ENCODE measurements at regions not wholly inside any gene's neighbourhood (a gene's known extent, or its start where the extent isn't known, plus 50 kb on each side); places are given as distances from the start of the nearest gene placed in this dataset.
"Not testable (repeated sequence)": the region's sequence is repeated elsewhere in the genome, so short reads cannot be mapped to it uniquely, and the experiment has no call there.

GRCh38 chr13:86253497-86253896 lies 454.3 kb upstream of the SLITRK6 start:
- H3K27ac ChIP-seq (ENCODE audit: low read length); CTCF ChIA-PET; H3K27me3 ChIP-seq (ENCODE audit: control insufficient read depth, insufficient read depth, low read length); POLR2A ChIA-PET; intact Hi-C loops (cut with micrococcal nuclease; ENCODE audit: unreplicated experiment); H3K9me3 ChIP-seq (ENCODE audit: control insufficient read depth, insufficient read depth, low read depth, low read length); in situ Hi-C loops (cut with HindIII; ENCODE audit: low pct_unique_long_range_greater_than_20kb, low sequenced_read_pairs); BruUV-seq (replicated peaks); H3K4me1 ChIP-seq (ENCODE audit: control insufficient read depth, insufficient read depth, low read length); DNase-seq (ENCODE audit: low read depth, low spot score); H3K4me3 ChIP-seq (ENCODE audit: low read depth in 2 of 2, low read length in 2 of 2); ATAC-seq; H3K36me3 ChIP-seq (ENCODE audit: control insufficient read depth, insufficient read depth, low read length): not testable (repeated sequence)

- intact Hi-C loops (cut with micrococcal nuclease; ENCODE audit: unreplicated experiment); H3K27ac ChIP-seq (ENCODE audit: low read length); in situ Hi-C loops (cut with HindIII; ENCODE audit: low pct_unique_long_range_greater_than_20kb, low sequenced_read_pairs); CTCF ChIA-PET; H3K9me3 ChIP-seq (ENCODE audit: control insufficient read depth, insufficient read depth, low read depth, low read length); DNase-seq (ENCODE audit: low read depth, low spot score); BruUV-seq (replicated peaks); ATAC-seq; H3K36me3 ChIP-seq (ENCODE audit: control insufficient read depth, insufficient read depth, low read length); H3K4me3 ChIP-seq (ENCODE audit: low read depth in 2 of 2, low read length in 2 of 2); H3K27me3 ChIP-seq (ENCODE audit: control insufficient read depth, insufficient read depth, low read length); POLR2A ChIA-PET; H3K4me1 ChIP-seq (ENCODE audit: control insufficient read depth, insufficient read depth, low read length): not testable (repeated sequence)
These were observed 456.6 kb upstream of the SLITRK6 start for GRCh38 chr13:86255820-86256219.

DNA sequence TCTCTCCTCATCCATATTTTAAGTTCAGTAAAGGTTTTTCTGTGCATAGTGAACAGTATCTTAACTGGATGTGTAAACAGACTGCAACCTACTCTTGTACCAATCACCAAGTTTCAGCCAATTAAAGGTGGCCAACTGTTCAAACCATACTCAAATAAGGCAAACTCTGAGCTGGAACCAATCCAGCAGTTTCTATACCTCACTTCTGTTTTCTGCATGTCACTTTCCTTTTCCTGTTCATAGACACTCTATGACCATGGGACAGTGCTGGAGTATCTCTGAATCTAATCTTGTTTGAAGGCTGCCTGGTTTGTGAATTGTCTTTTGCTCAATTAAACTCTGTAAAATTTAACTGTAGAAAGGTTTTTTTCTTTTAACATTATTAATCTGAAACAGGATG lies 470.3 kb upstream of the SLITRK6 start:
- intact Hi-C loops (cut with micrococcal nuclease; ENCODE audit: unreplicated experiment) = no loop called here
- no peak for DNase-seq (ENCODE audit: low read depth, low spot score)
- no peaks in the 10 kb centered on the region for H3K4me1 ChIP-seq (ENCODE audit: control insufficient read depth, insufficient read depth, low read length)
- POLR2A ChIA-PET = no interaction called here
- H3K27ac ChIP-seq (ENCODE audit: low read length) = no peak overlapping the region
- H3K27me3 ChIP-seq (ENCODE audit: control insufficient read depth, insufficient read depth, low read length) = no peaks in the 10 kb centered on the region
- TF ChIP-seq SIN3A (IDR thresholded peaks at IDR 0.05; ENCODE audit: borderline replicate concordance, insufficient read depth, low read depth, low read length) = no peak
- TF ChIP-seq, protein P1, sequence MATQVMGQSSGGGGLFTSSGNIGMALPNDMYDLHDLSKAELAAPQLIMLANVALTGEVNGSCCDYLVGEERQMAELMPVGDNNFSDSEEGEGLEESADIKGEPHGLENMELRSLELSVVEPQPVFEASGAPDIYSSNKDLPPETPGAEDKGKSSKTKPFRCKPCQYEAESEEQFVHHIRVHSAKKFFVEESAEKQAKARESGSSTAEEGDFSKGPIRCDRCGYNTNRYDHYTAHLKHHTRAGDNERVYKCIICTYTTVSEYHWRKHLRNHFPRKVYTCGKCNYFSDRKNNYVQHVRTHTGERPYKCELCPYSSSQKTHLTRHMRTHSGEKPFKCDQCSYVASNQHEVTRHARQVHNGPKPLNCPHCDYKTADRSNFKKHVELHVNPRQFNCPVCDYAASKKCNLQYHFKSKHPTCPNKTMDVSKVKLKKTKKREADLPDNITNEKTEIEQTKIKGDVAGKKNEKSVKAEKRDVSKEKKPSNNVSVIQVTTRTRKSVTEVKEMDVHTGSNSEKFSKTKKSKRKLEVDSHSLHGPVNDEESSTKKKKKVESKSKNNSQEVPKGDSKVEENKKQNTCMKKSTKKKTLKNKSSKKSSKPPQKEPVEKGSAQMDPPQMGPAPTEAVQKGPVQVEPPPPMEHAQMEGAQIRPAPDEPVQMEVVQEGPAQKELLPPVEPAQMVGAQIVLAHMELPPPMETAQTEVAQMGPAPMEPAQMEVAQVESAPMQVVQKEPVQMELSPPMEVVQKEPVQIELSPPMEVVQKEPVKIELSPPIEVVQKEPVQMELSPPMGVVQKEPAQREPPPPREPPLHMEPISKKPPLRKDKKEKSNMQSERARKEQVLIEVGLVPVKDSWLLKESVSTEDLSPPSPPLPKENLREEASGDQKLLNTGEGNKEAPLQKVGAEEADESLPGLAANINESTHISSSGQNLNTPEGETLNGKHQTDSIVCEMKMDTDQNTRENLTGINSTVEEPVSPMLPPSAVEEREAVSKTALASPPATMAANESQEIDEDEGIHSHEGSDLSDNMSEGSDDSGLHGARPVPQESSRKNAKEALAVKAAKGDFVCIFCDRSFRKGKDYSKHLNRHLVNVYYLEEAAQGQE (IDR thresholded peaks at IDR 0.05; ENCODE audit: insufficient read depth in 1 of 2, low read depth in 2 of 2, low read length in 1 of 2) = no peak
- TF ChIP-seq POLR2AphosphoS5 (IDR thresholded peaks at IDR 0.05; ENCODE audit: low read depth, low read length) = no peak
- TF ChIP-seq, protein P2, sequence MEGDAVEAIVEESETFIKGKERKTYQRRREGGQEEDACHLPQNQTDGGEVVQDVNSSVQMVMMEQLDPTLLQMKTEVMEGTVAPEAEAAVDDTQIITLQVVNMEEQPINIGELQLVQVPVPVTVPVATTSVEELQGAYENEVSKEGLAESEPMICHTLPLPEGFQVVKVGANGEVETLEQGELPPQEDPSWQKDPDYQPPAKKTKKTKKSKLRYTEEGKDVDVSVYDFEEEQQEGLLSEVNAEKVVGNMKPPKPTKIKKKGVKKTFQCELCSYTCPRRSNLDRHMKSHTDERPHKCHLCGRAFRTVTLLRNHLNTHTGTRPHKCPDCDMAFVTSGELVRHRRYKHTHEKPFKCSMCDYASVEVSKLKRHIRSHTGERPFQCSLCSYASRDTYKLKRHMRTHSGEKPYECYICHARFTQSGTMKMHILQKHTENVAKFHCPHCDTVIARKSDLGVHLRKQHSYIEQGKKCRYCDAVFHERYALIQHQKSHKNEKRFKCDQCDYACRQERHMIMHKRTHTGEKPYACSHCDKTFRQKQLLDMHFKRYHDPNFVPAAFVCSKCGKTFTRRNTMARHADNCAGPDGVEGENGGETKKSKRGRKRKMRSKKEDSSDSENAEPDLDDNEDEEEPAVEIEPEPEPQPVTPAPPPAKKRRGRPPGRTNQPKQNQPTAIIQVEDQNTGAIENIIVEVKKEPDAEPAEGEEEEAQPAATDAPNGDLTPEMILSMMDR (IDR thresholded peaks at IDR 0.05) = no peak
- TF ChIP-seq TCF7L2 (IDR thresholded peaks at IDR 0.05; ENCODE audit: low read depth, low read length) = no peak
- H3K9me3 ChIP-seq (ENCODE audit: control insufficient read depth, insufficient read depth, low read depth, low read length) = no peaks in the 10 kb centered on the region
- CTCF ChIA-PET = no interaction called here
- no TSS peak for BruUV-seq (replicated peaks)
- H3K4me3 ChIP-seq (ENCODE audit: low read depth in 2 of 2, low read length in 2 of 2) = no peak overlapping the region
- no peak for ATAC-seq
- no peaks in the 10 kb centered on the region for H3K36me3 ChIP-seq (ENCODE audit: control insufficient read depth, insufficient read depth, low read length)
- in situ Hi-C loops (cut with HindIII; ENCODE audit: low pct_unique_long_range_greater_than_20kb, low sequenced_read_pairs) = no loop called here
